Myocyte (in vitro differentiated cells): ENCODE measurements at regions not wholly inside any gene's neighbourhood (a gene's known extent, or its start where the extent isn't known, plus 50 kb on each side); places are given as distances from the start of the nearest gene placed in this dataset.

Source experiments
- DNase-seq: peaks from one replicate; pipeline ENCODE4 v3.0.0-alpha.2; 2012; ENCODE audit warnings: low read depth

GRCh38 chr9:117858561-117858960 is 154.4 kb downstream of the TLR4 start:
- no peak for DNase-seq

- DNase-seq: peak; percentile 24
Observed at GRCh38 chr9:117860849-117861248, 156.6 kb downstream of the TLR4 start.

GRCh38 chr9:117864385-117865057 is 160.3 kb downstream of the TLR4 start:
- no peak for DNase-seq

GRCh38 chr9:117868594-117868993 is 164.4 kb downstream of the TLR4 start:
- no peak for DNase-seq

- DNase-seq: no peak
Observed at GRCh38 chr9:117869287-117869686, 165.1 kb downstream of the TLR4 start.

GRCh38 chr9:117869712-117870111 is 165.5 kb downstream of the TLR4 start:
- DNase-seq: no peak

- no peak for DNase-seq
Observed at GRCh38 chr9:117873664-117874063, 169.5 kb downstream of the TLR4 start.

- DNase-seq: no peak
Observed at GRCh38 chr9:117875886-117876285, 171.7 kb downstream of the TLR4 start.

GRCh38 chr9:117882171-117882570 is 178.0 kb downstream of the TLR4 start:
- DNase-seq: no peak

GRCh38 chr9:117886616-117887015 is 182.4 kb downstream of the TLR4 start:
- DNase-seq: no peak

GRCh38 chr9:117887383-117887782 is 183.2 kb downstream of the TLR4 start:
- DNase-seq: peak; percentile 32

GRCh38 chr9:117887941-117888340 is 183.7 kb downstream of the TLR4 start:
- DNase-seq: peak; percentile 80

GRCh38 chr9:117903453-117903852 is 199.2 kb downstream of the TLR4 start:
- DNase-seq: no peak

- DNase-seq: no peak
Observed at GRCh38 chr9:117906763-117907162, 202.6 kb downstream of the TLR4 start.

- no peak for DNase-seq
Observed at GRCh38 chr9:117907420-117907819, 203.2 kb downstream of the TLR4 start.

GRCh38 chr9:117916291-117916690 is 212.1 kb downstream of the TLR4 start:
- DNase-seq: no peak

GRCh38 chr9:117917873-117918272 is 213.7 kb downstream of the TLR4 start:
- DNase-seq: peak; percentile 5

GRCh38 chr9:117919538-117919937 is 215.3 kb downstream of the TLR4 start:
- DNase-seq: no peak

- DNase-seq: peak; percentile 7
Observed at GRCh38 chr9:117926031-117926658, 221.9 kb downstream of the TLR4 start.

GRCh38 chr9:117927354-117927753 is 223.2 kb downstream of the TLR4 start:
- no peak for DNase-seq

- DNase-seq: peak; percentile 4
Observed at GRCh38 chr9:117929868-117930267, 225.7 kb downstream of the TLR4 start.

GRCh38 chr9:117932585-117932984 is 228.4 kb downstream of the TLR4 start:
- no peak for DNase-seq
